Fibroblast of lung (primary cell): ENCODE measurements at regions not wholly inside any gene's neighbourhood (a gene's known extent, or its start where the extent isn't known, plus 50 kb on each side); places are given as distances from the start of the nearest gene placed in this dataset.

Source experiments
- DNase-seq, 2 donors: peaks; one replicate each; pipeline versions ENCODE4 v3.0.0 to v3.0.0-alpha.2; 2010; ENCODE audit warnings: low read depth in 2 of 2
- H2AFZ ChIP-seq: 2 replicates; pipeline ENCODE4 v1.5.1; 2012; ENCODE audit warnings: low read length, control low read depth, inconsistent platforms
- H3K27ac ChIP-seq: 2 replicates; pipeline ENCODE4 v1.5.1; 2011; ENCODE audit warnings: low read length, control low read depth; ENCODE audit not compliant: insufficient read depth
- H3K27me3 ChIP-seq: 2 replicates; pipeline ENCODE4 v1.5.1; 2011; ENCODE audit warnings: mild to moderate bottlenecking, low read length; ENCODE audit not compliant: control insufficient read depth, insufficient read depth
- H3K36me3 ChIP-seq: 2 replicates; pipeline ENCODE4 v1.5.1; 2011; ENCODE audit warnings: low read length; ENCODE audit not compliant: control insufficient read depth, insufficient read depth
- H3K4me1 ChIP-seq: 2 replicates; pipeline ENCODE4 v1.5.1; 2011; ENCODE audit warnings: low read length; ENCODE audit not compliant: control insufficient read depth, insufficient read depth; ENCODE audit errors: extremely low read depth
- H3K4me2 ChIP-seq: 2 replicates; pipeline ENCODE4 v1.5.1; 2011; ENCODE audit warnings: low read length, control low read depth; ENCODE audit not compliant: insufficient read depth; ENCODE audit errors: extremely low read depth
- H3K4me3 ChIP-seq, 4 experiments: fragments of 200-600 bp in 1 of 4; sonication (generic) in 1 of 4; replicated peaks in 1 of 4; 2 replicates each; pipeline ENCODE4 v1.5.1; 2011 to 2016; ENCODE audit warnings: low read length in 4 of 4, low read depth in 3 of 4, mild to moderate bottlenecking in 3 of 4, control low read depth in 2 of 4, inconsistent platforms in 1 of 4, mixed read lengths in 1 of 4; ENCODE audit not compliant: insufficient read depth in 1 of 4; ENCODE audit errors: control extremely low read depth in 1 of 4
- H3K79me2 ChIP-seq: 2 replicates; pipeline ENCODE4 v1.5.1; 2012; ENCODE audit warnings: mild to moderate bottlenecking, low read length, inconsistent platforms; ENCODE audit not compliant: control insufficient read depth, insufficient read depth
- H3K9ac ChIP-seq: 2 replicates; pipeline ENCODE4 v1.5.1; 2011; ENCODE audit warnings: mild to moderate bottlenecking, low read length, control low read depth; ENCODE audit not compliant: insufficient read depth
- H3K9me3 ChIP-seq: 2 replicates; pipeline ENCODE4 v1.5.1; 2012; ENCODE audit warnings: low read depth, low read length; ENCODE audit not compliant: control insufficient read depth, insufficient read depth
- H4K20me1 ChIP-seq: 2 replicates; pipeline ENCODE4 v1.5.1; 2011; ENCODE audit warnings: low read length; ENCODE audit not compliant: control insufficient read depth, insufficient read depth; ENCODE audit errors: extremely low read depth
- EZH2 ChIP-seq: IDR thresholded peaks from 2 replicates; pipeline ENCODE4 v1.5.1; 2012; ENCODE audit warnings: low read length, control low read depth, mild to moderate bottlenecking; ENCODE audit errors: missing control alignments
- TF ChIP-seq, protein P1 (sequence below), 2 donors: IDR thresholded peaks in 1 of 2; conservative IDR thresholded peaks in 1 of 2; 1 replicate in 1 of 2; 2 replicates in 1 of 2; pipeline ENCODE4 v1.5.1; 2011 to 2012; ENCODE audit warnings: low read length in 2 of 2, control low read depth in 1 of 2, inconsistent platforms in 1 of 2, low read depth in 1 of 2, mild to moderate bottlenecking in 1 of 2

- Histone ChIP-seq H2AFZ (no peak overlapping the region), H3K4me3 (no peak overlapping the region), H3K9ac (no peak overlapping the region), H3K27ac (no peak overlapping the region), H3K4me1 (no peaks in the 10 kb centered on the region), H3K9me3 (no peaks in the 10 kb centered on the region), H3K36me3 (no peaks in the 10 kb centered on the region), H3K4me2 (no peak overlapping the region), H3K27me3 (no peaks in the 10 kb centered on the region), H3K79me2 (no peaks in the 10 kb centered on the region), H4K20me1 (no peaks in the 10 kb centered on the region)
- no peak for DNase-seq
- TF ChIP-seq, protein P1, sequence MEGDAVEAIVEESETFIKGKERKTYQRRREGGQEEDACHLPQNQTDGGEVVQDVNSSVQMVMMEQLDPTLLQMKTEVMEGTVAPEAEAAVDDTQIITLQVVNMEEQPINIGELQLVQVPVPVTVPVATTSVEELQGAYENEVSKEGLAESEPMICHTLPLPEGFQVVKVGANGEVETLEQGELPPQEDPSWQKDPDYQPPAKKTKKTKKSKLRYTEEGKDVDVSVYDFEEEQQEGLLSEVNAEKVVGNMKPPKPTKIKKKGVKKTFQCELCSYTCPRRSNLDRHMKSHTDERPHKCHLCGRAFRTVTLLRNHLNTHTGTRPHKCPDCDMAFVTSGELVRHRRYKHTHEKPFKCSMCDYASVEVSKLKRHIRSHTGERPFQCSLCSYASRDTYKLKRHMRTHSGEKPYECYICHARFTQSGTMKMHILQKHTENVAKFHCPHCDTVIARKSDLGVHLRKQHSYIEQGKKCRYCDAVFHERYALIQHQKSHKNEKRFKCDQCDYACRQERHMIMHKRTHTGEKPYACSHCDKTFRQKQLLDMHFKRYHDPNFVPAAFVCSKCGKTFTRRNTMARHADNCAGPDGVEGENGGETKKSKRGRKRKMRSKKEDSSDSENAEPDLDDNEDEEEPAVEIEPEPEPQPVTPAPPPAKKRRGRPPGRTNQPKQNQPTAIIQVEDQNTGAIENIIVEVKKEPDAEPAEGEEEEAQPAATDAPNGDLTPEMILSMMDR (conservative IDR thresholded peaks at IDR 0.05 in 1 of 2, IDR thresholded peaks at IDR 0.05 in 1 of 2; ENCODE audit: low read depth in 1 of 2, low read length in 2 of 2): no peak
- no peak for TF ChIP-seq EZH2
Measured at GRCh38 chr3:79824166-79824565, 56.4 kb upstream of the ROBO1 start.

- no peaks in the 10 kb centered on the region for H4K20me1 ChIP-seq
- no peak overlapping the region for H2AFZ ChIP-seq
- H3K36me3 ChIP-seq: no peaks in the 10 kb centered on the region
- no peaks in the 10 kb centered on the region for H3K4me1 ChIP-seq
- H3K27me3 ChIP-seq: no peaks in the 10 kb centered on the region
- H3K9ac ChIP-seq: no peak overlapping the region
- H3K79me2 ChIP-seq: no peaks in the 10 kb centered on the region
- no peak overlapping the region for H3K27ac ChIP-seq
- no peak overlapping the region for H3K4me2 ChIP-seq
- H3K9me3 ChIP-seq: no peaks in the 10 kb centered on the region
- no peak for DNase-seq
- TF ChIP-seq, protein P1 (conservative IDR thresholded peaks at IDR 0.05 in 1 of 2, IDR thresholded peaks at IDR 0.05 in 1 of 2; ENCODE audit: low read depth in 1 of 2, low read length in 2 of 2): no peak
- TF ChIP-seq EZH2: no peak
- H3K4me3 ChIP-seq: no peak overlapping the region
Measured at GRCh38 chr3:79822076-79822475, 54.3 kb upstream of the ROBO1 start.

DNA sequence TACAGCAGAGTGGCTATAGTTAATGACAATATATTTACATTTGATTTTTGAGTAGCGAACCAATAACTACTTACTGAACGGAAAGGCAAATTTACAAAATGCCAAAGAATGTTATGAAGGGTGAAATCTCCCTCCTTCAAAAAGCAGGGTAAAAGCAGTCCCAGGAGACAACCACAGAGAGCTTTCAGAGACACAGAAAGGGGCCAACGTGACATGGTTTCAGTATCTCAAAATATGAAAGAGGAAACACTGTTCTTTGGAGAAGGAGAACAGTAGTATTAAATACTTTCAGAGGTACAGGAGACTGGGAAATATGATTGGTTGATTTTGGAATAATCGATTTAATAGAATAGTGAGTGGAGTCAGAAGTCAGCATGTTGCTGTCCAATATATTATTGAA lies 52.3 kb upstream of the ROBO1 start:
- Histone ChIP-seq H3K9ac (no peak overlapping the region), H3K27me3 (no peaks in the 10 kb centered on the region), H3K9me3 (no peaks in the 10 kb centered on the region), H3K36me3 (no peaks in the 10 kb centered on the region), H3K27ac (no peak overlapping the region), H3K4me2 (no peak overlapping the region), H3K79me2 (no peaks in the 10 kb centered on the region), H3K4me3 (no peak overlapping the region), H4K20me1 (no peaks in the 10 kb centered on the region), H3K4me1 (no peaks in the 10 kb centered on the region), H2AFZ (no peak overlapping the region)
- DNase-seq: no peak
- TF ChIP-seq, protein P1 (conservative IDR thresholded peaks at IDR 0.05 in 1 of 2, IDR thresholded peaks at IDR 0.05 in 1 of 2; ENCODE audit: low read depth in 1 of 2, low read length in 2 of 2): no peak
- no peak for TF ChIP-seq EZH2
